ACC112 (cell line): ENCODE measurements at regions not wholly inside any gene's neighbourhood (a gene's known extent, or its start where the extent isn't known, plus 50 kb on each side); places are given as distances from the start of the nearest gene placed in this dataset.
"Not testable (repeated sequence)": the region's sequence is repeated elsewhere in the genome, so short reads cannot be mapped to it uniquely, and the experiment has no call there.

Experiments used
- H2AFZ ChIP-seq: fragments of 200-600 bp; sonication (generic); one replicate; pipeline ENCODE4 v1.6.0; 2017; ENCODE audit warnings: antibody characterized with exemption, low read length; ENCODE audit not compliant: unreplicated experiment
- H3K27ac ChIP-seq: fragments of 200-600 bp; sonication (generic); 2 replicates; pipeline ENCODE4 v1.5.1; 2014; ENCODE audit warnings: low read depth, mild to moderate bottlenecking, antibody characterized with exemption, low read length, moderate library complexity
- H3K27me3 ChIP-seq: fragments of 200-600 bp; sonication (generic); 2 replicates; pipeline ENCODE4 v1.6.1; 2014; ENCODE audit warnings: mild to moderate bottlenecking, antibody characterized with exemption, low read length, moderate library complexity, mixed read lengths; ENCODE audit not compliant: insufficient read depth
- H3K36me3 ChIP-seq: fragments of 200-600 bp; sonication (generic); 2 replicates; pipeline ENCODE4 v1.6.1; 2016; ENCODE audit warnings: mild to moderate bottlenecking, antibody characterized with exemption, low read length, moderate library complexity, mixed read lengths; ENCODE audit not compliant: insufficient read depth
- H3K4me1 ChIP-seq: fragments of 200-600 bp; sonication (generic); one replicate; pipeline ENCODE4 v1.6.1; 2016; ENCODE audit warnings: low read length, mixed read lengths; ENCODE audit not compliant: insufficient read depth, unreplicated experiment, control insufficient read depth
- H3K4me3 ChIP-seq: fragments of 200-600 bp; sonication (generic); 2 replicates; pipeline ENCODE4 v1.5.1; 2014; ENCODE audit warnings: mild to moderate bottlenecking, low read depth, low read length
- H3K79me2 ChIP-seq: fragments of 200-600 bp; sonication (generic); one replicate; pipeline ENCODE4 v1.6.0; 2016; ENCODE audit warnings: low read length; ENCODE audit not compliant: control insufficient read depth, unreplicated experiment, insufficient read depth

GRCh38 chr16:18148132-18148531 lies 188.4 kb downstream of the NPIPA8 start:
- not testable (repeated sequence) for H3K79me2 ChIP-seq, H3K27ac ChIP-seq, H3K27me3 ChIP-seq, H3K36me3 ChIP-seq, H2AFZ ChIP-seq, H3K4me1 ChIP-seq, H3K4me3 ChIP-seq

- H3K4me3 ChIP-seq, H3K27ac ChIP-seq: not testable (repeated sequence)
Measured at GRCh38 chr16:18146601-18147142, 189.9 kb downstream of the NPIPA8 start.

GRCh38 chr16:18142066-18142465 lies 194.5 kb downstream of the NPIPA8 start:
- H3K36me3 ChIP-seq, H3K27ac ChIP-seq, H2AFZ ChIP-seq, H3K4me1 ChIP-seq, H3K4me3 ChIP-seq, H3K27me3 ChIP-seq, H3K79me2 ChIP-seq: not testable (repeated sequence)

More at GRCh38 chr16:18146601-18147142, 189.9 kb downstream of the NPIPA8 start:
- not testable (repeated sequence) for H3K4me1 ChIP-seq, H3K79me2 ChIP-seq, H2AFZ ChIP-seq, H3K27me3 ChIP-seq, H3K36me3 ChIP-seq

GRCh38 chr16:18136288-18136687 lies 200.2 kb downstream of the NPIPA8 start:
- H2AFZ ChIP-seq, H3K4me3 ChIP-seq, H3K27ac ChIP-seq, H3K36me3 ChIP-seq, H3K79me2 ChIP-seq, H3K27me3 ChIP-seq, H3K4me1 ChIP-seq: not testable (repeated sequence)

- not testable (repeated sequence) for H3K79me2 ChIP-seq, H3K4me1 ChIP-seq, H2AFZ ChIP-seq, H3K27me3 ChIP-seq, H3K27ac ChIP-seq, H3K36me3 ChIP-seq, H3K4me3 ChIP-seq
Measured at GRCh38 chr16:18135024-18135423, 201.5 kb downstream of the NPIPA8 start.

GRCh38 chr16:18131587-18131986 lies 204.9 kb downstream of the NPIPA8 start:
- H3K27me3 ChIP-seq, H2AFZ ChIP-seq, H3K79me2 ChIP-seq: not testable (repeated sequence)

GRCh38 chr16:18130478-18131120 lies 205.9 kb downstream of the NPIPA8 start:
- H3K27me3 ChIP-seq, H3K27ac ChIP-seq, H3K4me3 ChIP-seq, H3K4me1 ChIP-seq, H2AFZ ChIP-seq, H3K36me3 ChIP-seq, H3K79me2 ChIP-seq: not testable (repeated sequence)

More at GRCh38 chr16:18131587-18131986, 204.9 kb downstream of the NPIPA8 start:
- H3K4me3 ChIP-seq, H3K27ac ChIP-seq, H3K36me3 ChIP-seq, H3K4me1 ChIP-seq: not testable (repeated sequence)

- H3K4me3 ChIP-seq, H3K4me1 ChIP-seq, H3K79me2 ChIP-seq, H3K27me3 ChIP-seq, H2AFZ ChIP-seq, H3K36me3 ChIP-seq, H3K27ac ChIP-seq: not testable (repeated sequence)
Measured at GRCh38 chr16:18127033-18127432, 209.5 kb downstream of the NPIPA8 start.

GRCh38 chr16:18119092-18119491 lies 217.4 kb downstream of the NPIPA8 start:
- H3K79me2 ChIP-seq = not testable (repeated sequence)

GRCh38 chr16:18118684-18119083 lies 217.9 kb downstream of the NPIPA8 start:
- not testable (repeated sequence) for H3K36me3 ChIP-seq, H3K27me3 ChIP-seq, H3K4me3 ChIP-seq, H3K27ac ChIP-seq, H3K79me2 ChIP-seq, H3K4me1 ChIP-seq, H2AFZ ChIP-seq

More at GRCh38 chr16:18119092-18119491, 217.4 kb downstream of the NPIPA8 start:
- H3K27me3 ChIP-seq, H3K4me3 ChIP-seq, H2AFZ ChIP-seq, H3K36me3 ChIP-seq, H3K27ac ChIP-seq, H3K4me1 ChIP-seq: not testable (repeated sequence)

GRCh38 chr16:18118071-18118470 lies 218.5 kb downstream of the NPIPA8 start:
- not testable (repeated sequence) for H3K27ac ChIP-seq, H3K27me3 ChIP-seq, H3K4me3 ChIP-seq, H2AFZ ChIP-seq, H3K79me2 ChIP-seq, H3K4me1 ChIP-seq, H3K36me3 ChIP-seq
